Common myeloid progenitor, CD34-positive (primary cell): ENCODE measurements at regions not wholly inside any gene's neighbourhood (a gene's known extent, or its start where the extent isn't known, plus 50 kb on each side); places are given as distances from the start of the nearest gene placed in this dataset.

Experiments
- CTCF ChIA-PET: fragments of 350-600 bp; sonication (Branson Sonifier 250); formaldehyde crosslinking; loops from one replicate; lab custom pipeline; 2021; ENCODE audit warnings: antibody characterized with exemption; lab: Charles Lee
- POLR2A ChIA-PET: fragments of 350-600 bp; sonication (Branson Sonifier 250); formaldehyde crosslinking; loops from one replicate; lab custom pipeline; 2021; ENCODE audit warnings: antibody characterized with exemption; lab: Charles Lee
- DNase-seq, 3 donors: peaks; one replicate each; pipeline versions ENCODE4 v3.0.0 to v3.0.0-alpha.2; 2013
- H3K27ac ChIP-seq, 2 experiments: 1 replicate in 1 of 2; 2 replicates in 1 of 2; pipeline ENCODE4 v1.7.0; 2013; ENCODE audit warnings: inconsistent platforms in 2 of 2, low read length in 2 of 2, mild to moderate bottlenecking in 2 of 2, low read depth in 1 of 2, moderate library complexity in 1 of 2; ENCODE audit not compliant: severe bottlenecking in 2 of 2, insufficient read depth in 1 of 2, poor library complexity in 1 of 2
- H3K27me3 ChIP-seq, 5 experiments: replicated peaks in 2 of 5; 1 replicate in 3 of 5; 2 replicates in 2 of 5; pipeline versions ENCODE4 v1.6.1 to v1.7.0; 2013; ENCODE audit warnings: low read length in 4 of 5, mild to moderate bottlenecking in 2 of 5, moderate library complexity in 2 of 5, inconsistent platforms in 1 of 5; ENCODE audit not compliant: insufficient read depth in 5 of 5, control insufficient read depth in 4 of 5
- H3K36me3 ChIP-seq, 4 experiments: 1 replicate in 2 of 4; 2 replicates in 2 of 4; pipeline versions ENCODE4 v1.6.1 to v1.7.0; 2013; ENCODE audit warnings: low read length in 3 of 4, control low read depth in 1 of 4, mild to moderate bottlenecking in 1 of 4; ENCODE audit not compliant: control insufficient read depth in 4 of 4, insufficient read depth in 4 of 4
- H3K4me1 ChIP-seq, 4 experiments: 1 replicate in 3 of 4; 2 replicates in 1 of 4; pipeline versions ENCODE4 v1.6.1 to v1.7.1; 2013; ENCODE audit warnings: low read length in 3 of 4, mild to moderate bottlenecking in 3 of 4, control low read depth in 1 of 4, inconsistent platforms in 1 of 4, moderate library complexity in 1 of 4; ENCODE audit not compliant: control insufficient read depth in 4 of 4, insufficient read depth in 4 of 4; ENCODE audit errors: control extremely low read depth in 1 of 4
- H3K4me3 ChIP-seq, 7 experiments: 1 replicate in 4 of 7; 2 replicates in 3 of 7; pipeline versions ENCODE4 v1.5.1 to v1.7.0; 2013; ENCODE audit warnings: mild to moderate bottlenecking in 7 of 7, low read length in 6 of 7, moderate library complexity in 6 of 7, inconsistent platforms in 2 of 7, low read depth in 2 of 7, control low read depth in 1 of 7; ENCODE audit not compliant: insufficient read depth in 4 of 7, control insufficient read depth in 1 of 7; ENCODE audit errors: extremely low read depth in 1 of 7
- H3K9me3 ChIP-seq, 5 experiments: 1 replicate in 4 of 5; 2 replicates in 1 of 5; pipeline versions ENCODE4 v1.6.1 to v1.7.1; 2013; ENCODE audit warnings: low read length in 4 of 5, mild to moderate bottlenecking in 2 of 5, inconsistent platforms in 1 of 5, low read depth in 1 of 5, moderate library complexity in 1 of 5; ENCODE audit not compliant: control insufficient read depth in 4 of 5, insufficient read depth in 2 of 5; ENCODE audit errors: control extremely low read depth in 1 of 5
- WGBS: methylation state at CpG from one replicate; pipeline ENCODE4 v1.1.5; 2013; ENCODE audit not compliant: insufficient coverage; 5-methylcytosine and 5-hydroxymethylcytosine counted together

DNA sequence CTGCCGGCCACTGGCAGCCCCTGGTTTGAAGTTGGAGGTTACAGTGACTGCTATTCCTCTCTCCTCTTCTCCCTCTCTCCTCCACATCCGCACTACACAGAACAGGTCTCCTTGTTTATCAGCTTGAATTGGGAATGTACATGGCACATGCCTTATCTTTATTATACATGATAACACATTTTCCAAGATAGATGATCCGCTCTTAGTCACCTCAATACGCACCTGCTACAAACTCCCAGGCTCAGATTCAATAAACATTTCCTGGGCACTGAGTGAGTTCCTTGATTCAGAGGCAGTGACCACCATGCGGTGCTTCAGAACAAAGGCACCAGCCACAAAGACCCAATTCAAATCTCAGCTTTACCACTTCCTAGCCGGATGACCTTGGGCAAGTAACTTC, 227.7 kb downstream of the TSHZ3 start:
- H3K36me3 ChIP-seq = no peaks in the 10 kb centered on the region
- ChIA-PET CTCF (no interaction called here), POLR2A (no interaction called here)
- no peak overlapping the region for H3K27ac ChIP-seq
- H3K4me1 ChIP-seq = peaks cover 0 to 3% (median 0%) of the 10 kb centered on the region in 4 experiments
- no peaks in the 10 kb centered on the region for H3K27me3 ChIP-seq
- DNase-seq = no peak
- H3K9me3 ChIP-seq = no peaks in the 10 kb centered on the region
- 94% methylated on average over 3 of the region's 6 CpGs for WGBS
- no peak overlapping the region for H3K4me3 ChIP-seq

DNA sequence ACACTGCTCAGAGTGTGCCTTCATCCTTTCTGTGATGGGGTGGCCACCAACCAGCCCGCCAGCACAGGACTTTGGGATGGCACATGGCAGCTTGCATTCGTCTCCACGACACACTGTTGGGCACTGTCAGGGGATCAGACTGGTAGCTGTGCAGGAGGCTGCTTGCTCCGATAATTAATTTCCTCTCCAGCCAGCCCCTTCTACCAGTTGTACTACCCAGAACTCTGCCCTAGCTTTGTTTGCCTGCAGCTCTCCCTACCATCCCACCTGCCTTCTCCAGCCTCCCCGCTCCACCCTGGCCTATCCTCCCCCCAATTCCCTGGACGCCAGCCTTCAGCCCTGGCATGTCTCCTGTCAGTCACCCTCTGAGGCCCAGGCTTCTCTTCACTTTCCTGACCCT, 228.3 kb downstream of the TSHZ3 start:
- H3K4me3 ChIP-seq = no peak overlapping the region
- WGBS = 100% methylated on average over 6 of the region's 6 CpGs
- POLR2A ChIA-PET = no interaction called here
- no peaks in the 10 kb centered on the region for H3K27me3 ChIP-seq
- H3K9me3 ChIP-seq = no peaks in the 10 kb centered on the region
- H3K27ac ChIP-seq = no peak overlapping the region
- no peaks in the 10 kb centered on the region for H3K36me3 ChIP-seq
- no peak for DNase-seq
- H3K4me1 ChIP-seq = peaks cover 0 to 3% (median 0%) of the 10 kb centered on the region in 4 experiments
- CTCF ChIA-PET = no interaction called here

DNA sequence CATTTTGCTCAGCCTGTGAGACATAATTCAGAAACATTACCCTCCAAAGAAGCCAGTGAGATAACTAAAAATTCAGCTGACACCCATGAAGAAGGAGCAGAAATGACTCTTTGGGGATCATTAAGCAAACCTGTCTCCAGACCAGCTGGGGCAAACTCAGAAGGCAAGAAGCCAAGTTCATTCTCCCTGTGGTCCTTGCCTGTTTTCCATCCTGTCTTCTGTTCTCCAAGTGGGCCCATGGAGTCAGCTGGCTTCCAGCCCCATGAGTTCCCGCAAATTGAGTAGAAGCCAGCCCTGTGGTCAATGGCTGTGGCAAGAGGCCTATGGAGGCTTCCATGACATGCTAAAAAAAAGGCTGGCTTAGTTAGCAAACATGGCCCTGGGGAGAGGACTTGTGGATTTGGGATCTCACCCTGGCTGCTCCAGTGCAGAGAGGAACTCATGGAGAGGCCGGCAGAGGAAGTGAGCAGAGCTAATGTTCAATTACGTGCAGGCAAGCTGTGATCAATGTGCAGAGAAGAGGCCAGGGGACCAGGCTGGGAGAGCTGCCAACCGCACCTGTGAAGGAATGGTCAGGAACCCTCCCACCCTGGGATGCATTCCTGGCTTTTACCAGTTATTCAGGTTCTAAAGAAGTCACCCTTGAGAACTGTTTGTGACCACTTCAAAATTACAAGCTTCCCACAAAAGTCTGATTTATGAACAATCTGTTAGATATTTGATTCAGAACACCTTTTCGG, 229.1 kb downstream of the TSHZ3 start:
- WGBS = 100% methylated on average over 5 of the region's 5 CpGs
- peaks cover 0 to 3% (median 0%) of the 10 kb centered on the region in 4 experiments for H3K4me1 ChIP-seq
- H3K27ac ChIP-seq = no peak overlapping the region
- H3K9me3 ChIP-seq = no peaks in the 10 kb centered on the region
- H3K4me3 ChIP-seq = no peak overlapping the region
- POLR2A ChIA-PET = no interaction called here
- no peaks in the 10 kb centered on the region for H3K36me3 ChIP-seq
- CTCF ChIA-PET = no interaction called here
- no peak for DNase-seq
- H3K27me3 ChIP-seq = no peaks in the 10 kb centered on the region

DNA sequence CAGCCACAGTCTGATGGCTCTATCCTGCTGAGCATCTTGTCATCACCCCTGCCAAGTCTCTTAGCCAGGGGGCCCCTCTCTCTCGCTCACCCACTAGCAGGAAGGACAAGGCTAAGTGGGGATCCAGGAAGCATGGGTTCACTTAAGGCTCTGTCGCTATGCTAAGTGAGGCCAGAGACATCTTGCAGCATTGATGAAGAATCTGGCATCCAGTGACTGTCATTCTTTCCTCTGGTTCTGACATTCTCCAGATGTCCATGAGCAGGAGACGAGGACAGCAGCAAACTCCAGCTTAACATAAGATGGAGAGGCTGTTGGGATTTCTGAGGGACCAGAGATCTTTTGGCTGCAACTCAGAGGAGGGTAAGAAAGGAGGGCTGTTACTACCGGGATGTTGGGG, 230.2 kb downstream of the TSHZ3 start:
- DNase-seq = no peak
- ChIA-PET POLR2A (no interaction called here), CTCF (no interaction called here)
- Histone ChIP-seq H3K4me3 (no peak overlapping the region), H3K9me3 (no peaks in the 10 kb centered on the region), H3K27ac (no peak overlapping the region), H3K4me1 (peaks cover 0 to 3% (median 0%) of the 10 kb centered on the region in 4 experiments), H3K36me3 (no peaks in the 10 kb centered on the region), H3K27me3 (peaks cover 0 to 2% (median 0%) of the 10 kb centered on the region in 5 experiments)
- 95% methylated on average over 2 of the region's 4 CpGs for WGBS

DNA sequence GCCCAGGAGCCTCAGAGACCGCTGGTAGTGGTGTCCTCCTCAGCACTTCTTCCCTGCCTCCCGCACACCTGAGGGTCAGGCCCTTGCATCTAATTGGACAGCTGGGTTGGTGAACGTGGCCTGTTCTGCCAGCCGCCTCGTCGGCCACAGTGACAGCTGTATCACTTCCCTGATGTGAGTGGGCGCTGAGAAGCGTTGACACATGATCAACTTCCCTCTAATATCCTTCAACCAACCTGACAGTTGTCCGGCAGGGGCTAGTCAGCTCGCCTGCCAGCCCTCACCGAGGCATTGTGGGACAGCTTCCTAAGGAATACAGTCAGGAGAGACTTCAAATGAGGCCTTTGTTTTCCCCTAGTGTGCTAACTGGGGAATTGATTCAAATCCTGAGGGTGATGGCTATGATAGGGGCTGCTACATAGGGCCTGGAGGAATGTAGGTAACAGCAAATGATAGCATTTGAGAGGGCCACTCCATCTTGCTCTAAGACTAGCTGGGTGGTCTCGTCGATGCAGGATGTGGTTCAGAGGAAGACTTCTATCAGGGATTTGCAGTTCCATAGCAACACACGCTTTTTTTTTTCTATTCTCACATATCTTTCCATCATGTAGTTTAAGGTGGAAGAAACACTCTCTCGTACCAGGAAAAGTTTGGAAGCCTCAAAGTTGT, 230.8 kb downstream of the TSHZ3 start:
- Histone ChIP-seq H3K4me1 (peaks cover 0 to 3% (median 0%) of the 10 kb centered on the region in 4 experiments), H3K9me3 (no peaks in the 10 kb centered on the region), H3K4me3 (no peak overlapping the region), H3K36me3 (no peaks in the 10 kb centered on the region), H3K27ac (no peak overlapping the region), H3K27me3 (peaks cover 0 to 2% (median 0%) of the 10 kb centered on the region in 5 experiments)
- ChIA-PET CTCF (interaction anchor here (2.1 kb wide), 1 partner anchor 14 kb away, joined by 4 read pairs; no protein-coding TSS in a partner anchor), POLR2A (no interaction called here)
- DNase-seq = no peak
- 48% methylated on average over 13 of the region's 15 CpGs for WGBS

DNA sequence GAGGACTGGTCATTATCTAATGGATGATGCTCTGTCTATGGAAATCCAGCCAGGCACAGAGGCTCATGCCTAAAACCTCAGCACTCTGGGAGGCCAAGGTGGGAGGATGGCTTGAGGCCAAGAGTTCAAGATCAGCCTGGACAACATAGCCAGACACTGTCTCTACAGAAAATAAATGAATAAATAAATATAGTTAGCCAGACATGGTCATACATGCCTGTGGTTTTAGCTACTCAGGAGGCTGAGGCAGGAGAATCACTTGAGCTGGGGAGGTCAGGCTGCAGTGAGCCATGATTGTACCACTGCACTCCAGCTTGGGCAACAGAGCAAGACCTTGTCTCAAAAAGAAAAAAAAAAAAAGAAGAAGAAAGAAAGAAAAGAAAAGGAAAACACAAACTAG, 234.7 kb downstream of the TSHZ3 start:
- ChIA-PET CTCF (no interaction called here), POLR2A (interaction anchor here (0.7 kb wide), 1 partner anchor 103 kb away, joined by 4 read pairs; no protein-coding TSS in a partner anchor)
- H3K9me3 ChIP-seq = no peaks in the 10 kb centered on the region
- no peak overlapping the region for H3K4me3 ChIP-seq
- H3K27ac ChIP-seq = no peak overlapping the region
- peaks cover 0 to 8% (median 5%) of the 10 kb centered on the region in 4 experiments for H3K4me1 ChIP-seq
- no peaks in the 10 kb centered on the region for H3K36me3 ChIP-seq
- no peak for DNase-seq
- H3K27me3 ChIP-seq = peaks cover 0 to 4% (median 2%) of the 10 kb centered on the region in 5 experiments

DNA sequence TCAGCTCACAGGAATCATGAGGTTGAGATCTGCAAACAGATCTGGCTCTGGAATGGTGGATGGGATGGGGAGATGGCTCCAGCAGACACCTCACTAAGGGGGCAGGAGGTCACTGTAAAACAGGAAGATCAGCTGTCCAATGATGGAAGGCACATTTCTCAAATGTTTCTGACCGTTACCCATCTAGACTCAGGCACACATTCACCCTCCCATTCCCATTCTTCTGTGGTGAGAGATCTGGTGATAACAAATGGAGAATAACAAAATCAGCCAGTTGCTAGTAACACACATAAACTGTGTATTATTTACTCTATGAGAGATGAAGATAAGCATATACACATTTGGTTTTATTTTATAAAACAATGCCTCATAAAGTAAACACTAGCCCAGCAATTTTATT, 235.9 kb downstream of the TSHZ3 start:
- peaks cover 0 to 7% (median 2%) of the 10 kb centered on the region in 5 experiments for H3K27me3 ChIP-seq
- WGBS = no CpG with 5 or more reads among the region's 1 CpG
- no peak overlapping the region for H3K4me3 ChIP-seq
- H3K9me3 ChIP-seq = no peaks in the 10 kb centered on the region
- H3K4me1 ChIP-seq = peaks cover 0 to 15% (median 11%) of the 10 kb centered on the region in 4 experiments
- ChIA-PET CTCF (no interaction called here), POLR2A (no interaction called here)
- no peaks in the 10 kb centered on the region for H3K36me3 ChIP-seq
- DNase-seq = no peak
- H3K27ac ChIP-seq = no peak overlapping the region
